ENCODE measurements at regions not wholly inside any gene's neighbourhood (a gene's known extent, or its start where the extent isn't known, plus 50 kb on each side); places are given as distances from the start of the nearest gene placed in this dataset.

DNA sequence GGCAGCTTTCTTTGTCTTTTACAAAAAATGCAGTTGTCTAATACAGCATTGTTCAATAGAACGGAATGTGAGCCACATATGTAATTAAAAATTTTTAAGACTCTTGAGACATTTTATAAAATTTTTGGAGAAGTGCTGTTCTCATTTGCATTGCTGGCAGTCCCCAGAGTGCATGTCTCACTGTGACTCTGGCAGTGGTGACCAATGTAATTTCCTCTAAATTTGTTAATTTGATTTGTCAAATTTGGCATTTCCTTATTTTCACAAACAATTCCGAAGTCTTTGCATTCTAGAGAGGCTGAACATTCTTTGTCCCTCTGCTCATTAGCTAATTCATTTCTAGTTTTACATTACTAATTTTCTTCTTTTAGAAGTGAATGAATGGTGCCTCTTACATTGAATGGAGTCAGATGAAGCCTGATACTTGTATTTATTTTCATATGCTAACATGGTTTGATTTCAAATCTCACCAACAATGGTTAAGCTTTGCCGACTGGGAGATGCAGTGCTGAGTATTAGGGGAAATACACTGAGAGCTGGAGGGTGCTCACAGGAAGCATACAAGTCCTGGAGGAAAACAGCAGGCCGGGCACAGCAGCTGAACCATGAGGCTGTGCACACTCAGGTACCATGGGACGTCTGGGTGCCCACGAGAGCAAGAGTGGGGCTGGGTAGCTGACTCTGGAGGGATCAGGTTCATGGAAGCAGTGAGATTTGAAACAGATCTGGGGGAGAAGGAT lies 68.5 kb upstream of the ARMC2 start:
- Histone ChIP-seq H3K36me3 (replicated peaks; ENCODE audit: insufficient read depth, low read length) (no peaks in the 10 kb centered on the region), H3K4me2 (ENCODE audit: low read depth, low read length) (no peak overlapping the region), H3K4me3 (ENCODE audit: low read length) (no peak overlapping the region), H3F3A (ENCODE audit: insufficient read depth, low read length) (no peaks in the 10 kb centered on the region), H3K79me2 (ENCODE audit: low read length) (peaks cover 26% of the 10 kb centered on the region), H3K9me3 (replicated peaks; ENCODE audit: insufficient read depth, low read length) (no peaks in the 10 kb centered on the region), H3K27ac (ENCODE audit: low read length) (no peak overlapping the region), H3K9me2 (replicated peaks; ENCODE audit: insufficient read depth, low read length) (no peaks in the 10 kb centered on the region), H3K27me3 (replicated peaks; ENCODE audit: insufficient read depth, low read length) (no peaks in the 10 kb centered on the region), H3K9ac (ENCODE audit: low read length) (no peak overlapping the region), H4K20me1 (ENCODE audit: insufficient read depth, low read length) (no peaks in the 10 kb centered on the region), H2AFZ (ENCODE audit: low read length) (no peak overlapping the region), H3K4me1 (ENCODE audit: low read length) (peaks cover 30% of the 10 kb centered on the region)
- DNase-seq, result no peak
- TF ChIP-seq EZH2 (optimal IDR thresholded peaks at IDR 0.05; ENCODE audit: low read depth, low read length) (no peak), EZH2phosphoT487 (IDR thresholded peaks at IDR 0.05; ENCODE audit: low read length) (no peak)
- TF ChIP-seq, protein P1, sequence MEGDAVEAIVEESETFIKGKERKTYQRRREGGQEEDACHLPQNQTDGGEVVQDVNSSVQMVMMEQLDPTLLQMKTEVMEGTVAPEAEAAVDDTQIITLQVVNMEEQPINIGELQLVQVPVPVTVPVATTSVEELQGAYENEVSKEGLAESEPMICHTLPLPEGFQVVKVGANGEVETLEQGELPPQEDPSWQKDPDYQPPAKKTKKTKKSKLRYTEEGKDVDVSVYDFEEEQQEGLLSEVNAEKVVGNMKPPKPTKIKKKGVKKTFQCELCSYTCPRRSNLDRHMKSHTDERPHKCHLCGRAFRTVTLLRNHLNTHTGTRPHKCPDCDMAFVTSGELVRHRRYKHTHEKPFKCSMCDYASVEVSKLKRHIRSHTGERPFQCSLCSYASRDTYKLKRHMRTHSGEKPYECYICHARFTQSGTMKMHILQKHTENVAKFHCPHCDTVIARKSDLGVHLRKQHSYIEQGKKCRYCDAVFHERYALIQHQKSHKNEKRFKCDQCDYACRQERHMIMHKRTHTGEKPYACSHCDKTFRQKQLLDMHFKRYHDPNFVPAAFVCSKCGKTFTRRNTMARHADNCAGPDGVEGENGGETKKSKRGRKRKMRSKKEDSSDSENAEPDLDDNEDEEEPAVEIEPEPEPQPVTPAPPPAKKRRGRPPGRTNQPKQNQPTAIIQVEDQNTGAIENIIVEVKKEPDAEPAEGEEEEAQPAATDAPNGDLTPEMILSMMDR (IDR thresholded peaks at IDR 0.05; ENCODE audit: low read length), result no peak

DNA sequence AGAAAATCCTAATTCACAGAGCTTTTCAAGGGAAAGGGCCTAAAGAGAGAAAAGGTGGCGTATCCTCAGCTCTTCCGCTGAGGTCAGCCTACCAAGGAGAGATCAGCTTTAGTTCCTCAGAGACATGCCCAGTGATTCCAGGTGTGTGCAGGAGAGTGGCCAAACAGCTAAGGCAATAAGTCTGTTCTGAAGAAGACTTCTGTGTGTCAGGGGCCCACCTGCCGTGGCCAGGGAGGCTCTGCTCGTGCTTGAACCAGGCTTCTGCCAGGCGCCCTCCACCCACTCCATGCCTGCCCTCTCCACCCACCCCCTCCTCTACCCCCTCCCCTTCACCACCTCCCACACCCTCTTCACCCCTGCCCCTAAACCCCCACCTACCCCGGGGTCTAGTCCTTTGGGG lies 67.4 kb upstream of the ARMC2 start:
- peaks cover 30% of the 10 kb centered on the region for H3K4me1 ChIP-seq (ENCODE audit: low read length)
- no peaks in the 10 kb centered on the region for H3K9me2 ChIP-seq (replicated peaks; ENCODE audit: insufficient read depth, low read length)
- DNase-seq, result no peak
- TF ChIP-seq EZH2phosphoT487 (IDR thresholded peaks at IDR 0.05; ENCODE audit: low read length) (no peak), EZH2 (optimal IDR thresholded peaks at IDR 0.05; ENCODE audit: low read depth, low read length) (no peak)
- TF ChIP-seq, protein P1 (IDR thresholded peaks at IDR 0.05; ENCODE audit: low read length), result no peak
- no peak overlapping the region for H2AFZ ChIP-seq (ENCODE audit: low read length)
- no peaks in the 10 kb centered on the region for H3K36me3 ChIP-seq (replicated peaks; ENCODE audit: insufficient read depth, low read length)
- no peak overlapping the region for H3K4me3 ChIP-seq (ENCODE audit: low read length)
- no peaks in the 10 kb centered on the region for H3F3A ChIP-seq (ENCODE audit: insufficient read depth, low read length)
- H3K27me3 ChIP-seq (replicated peaks; ENCODE audit: insufficient read depth, low read length), result no peaks in the 10 kb centered on the region
- H4K20me1 ChIP-seq (ENCODE audit: insufficient read depth, low read length), result no peaks in the 10 kb centered on the region
- no peak overlapping the region for H3K4me2 ChIP-seq (ENCODE audit: low read depth, low read length)
- H3K9ac ChIP-seq (ENCODE audit: low read length), result no peak overlapping the region
- H3K79me2 ChIP-seq (ENCODE audit: low read length), result peaks cover 26% of the 10 kb centered on the region
- no peaks in the 10 kb centered on the region for H3K9me3 ChIP-seq (replicated peaks; ENCODE audit: insufficient read depth, low read length)
- no peak overlapping the region for H3K27ac ChIP-seq (ENCODE audit: low read length)

DNA sequence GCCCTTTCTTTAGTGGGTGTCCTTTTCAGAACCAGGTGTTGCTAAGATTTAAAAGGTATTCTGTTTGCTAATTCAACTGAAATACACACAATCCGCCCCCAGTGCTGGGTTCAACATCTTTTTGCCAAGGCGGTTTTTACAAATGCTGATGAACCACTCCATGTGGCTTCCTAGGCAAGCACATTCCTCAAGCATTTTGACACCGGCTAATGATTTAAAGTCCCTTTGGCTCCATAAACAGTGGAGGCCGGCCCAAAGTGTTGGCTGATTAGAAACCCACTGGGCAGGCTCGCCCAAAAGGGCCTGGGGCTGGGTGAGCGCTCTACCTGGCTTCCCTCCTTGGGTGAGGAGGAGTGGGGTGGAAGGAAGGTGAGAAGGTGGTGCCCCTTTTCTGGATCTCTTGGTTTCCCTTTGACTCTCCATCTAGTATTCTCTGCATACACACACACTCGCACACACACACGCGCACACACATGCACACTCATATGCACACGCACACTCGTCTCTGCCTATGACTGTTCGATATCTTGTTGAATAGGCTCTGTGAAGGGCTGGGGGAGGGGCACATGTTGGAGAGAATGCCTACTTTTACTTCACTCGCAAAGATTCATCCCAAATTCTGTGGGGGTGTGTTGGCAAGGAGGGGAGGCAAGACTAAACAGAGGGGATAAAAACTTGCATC lies 66.7 kb upstream of the ARMC2 start:
- Histone ChIP-seq H3K9ac (ENCODE audit: low read length) (peak overlapping the region; percentile 62), H4K20me1 (ENCODE audit: insufficient read depth, low read length) (no peaks in the 10 kb centered on the region), H3K9me3 (replicated peaks; ENCODE audit: insufficient read depth, low read length) (no peaks in the 10 kb centered on the region), H3K36me3 (replicated peaks; ENCODE audit: insufficient read depth, low read length) (no peaks in the 10 kb centered on the region), H3K4me1 (ENCODE audit: low read length) (peaks cover 30% of the 10 kb centered on the region), H3K4me2 (ENCODE audit: low read depth, low read length) (peak overlapping the region; percentile 55), H3K9me2 (replicated peaks; ENCODE audit: insufficient read depth, low read length) (no peaks in the 10 kb centered on the region), H3K4me3 (ENCODE audit: low read length) (peak overlapping the region; percentile 67), H2AFZ (ENCODE audit: low read length) (peak overlapping the region; percentile 70; the same call in 1 of the 2 replicates), H3K27me3 (replicated peaks; ENCODE audit: insufficient read depth, low read length) (no peaks in the 10 kb centered on the region), H3K27ac (ENCODE audit: low read length) (peak overlapping the region; percentile 56; the same call in 1 of the 2 replicates), H3F3A (ENCODE audit: insufficient read depth, low read length) (no peaks in the 10 kb centered on the region), H3K79me2 (ENCODE audit: low read length) (peaks cover 26% of the 10 kb centered on the region)
- TF ChIP-seq EZH2phosphoT487 (IDR thresholded peaks at IDR 0.05; ENCODE audit: low read length) (no peak), EZH2 (optimal IDR thresholded peaks at IDR 0.05; ENCODE audit: low read depth, low read length) (no peak)
- TF ChIP-seq, protein P1 (IDR thresholded peaks at IDR 0.05; ENCODE audit: low read length), result no peak
- no peak for DNase-seq
